HG02759 (cell line): ENCODE measurements at regions not wholly inside any gene's neighbourhood (a gene's known extent, or its start where the extent isn't known, plus 50 kb on each side); places are given as distances from the start of the nearest gene placed in this dataset.
"Not testable (repeated sequence)": the region's sequence is repeated elsewhere in the genome, so short reads cannot be mapped to it uniquely, and the experiment has no call there.

Experiments
- ATAC-seq: cut with Tn5 transposase; IDR thresholded peaks from one replicate; pipeline ENCODE4 v1.9.1; 2021; ENCODE audit warnings: mild to moderate bottlenecking, moderate library complexity; ENCODE audit not compliant: unreplicated experiment

GRCh38 chr1:60619581-60619980, 462.8 kb upstream of the NFIA start:
- ATAC-seq = no peak

- ATAC-seq = no peak
Measured at GRCh38 chr1:60615666-60616065, 466.7 kb upstream of the NFIA start.

GRCh38 chr1:60612790-60613189, 469.6 kb upstream of the NFIA start:
- ATAC-seq = no peak

DNA sequence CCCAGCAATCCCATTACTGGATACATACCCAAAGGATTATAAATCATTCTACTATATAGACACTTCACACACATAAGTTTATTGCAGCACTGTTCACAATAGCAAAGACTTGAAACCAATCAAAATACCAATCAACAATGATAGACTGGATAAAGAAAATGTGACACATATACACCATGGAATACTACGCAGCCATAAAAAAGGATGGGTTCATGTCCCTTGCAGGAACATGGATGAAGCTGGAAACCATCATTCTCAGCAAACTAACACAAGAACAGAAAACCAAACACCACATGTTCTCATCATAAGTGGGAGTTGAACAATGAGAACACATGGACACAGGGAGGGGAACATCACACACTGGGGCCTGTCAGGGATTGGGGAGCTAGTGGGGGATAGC, 475.4 kb upstream of the NFIA start:
- not testable (repeated sequence) for ATAC-seq

GRCh38 chr1:60600532-60600931, 481.8 kb upstream of the NFIA start:
- no peak for ATAC-seq

DNA sequence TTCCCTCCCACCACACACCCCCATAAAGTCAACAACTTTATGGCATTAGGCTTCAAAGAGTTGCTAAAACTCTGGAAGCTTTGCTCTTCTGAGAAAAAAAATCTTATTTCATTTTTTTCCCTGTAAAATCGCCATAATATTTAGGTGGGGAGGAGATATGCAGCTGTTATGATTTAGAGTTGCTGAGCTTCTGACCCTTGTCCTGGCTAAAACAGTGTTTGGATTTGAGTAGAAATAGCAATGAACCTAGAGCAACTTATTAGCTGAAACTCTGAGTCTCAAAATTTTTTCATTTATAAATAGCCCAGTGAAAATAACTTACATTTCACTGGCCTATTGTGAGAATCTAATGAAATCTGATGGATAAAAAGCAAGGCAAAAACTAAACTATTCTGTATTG, 482.8 kb upstream of the NFIA start:
- no peak for ATAC-seq

- no peak for ATAC-seq
Measured at GRCh38 chr1:60598041-60598910, 484.1 kb upstream of the NFIA start.

DNA sequence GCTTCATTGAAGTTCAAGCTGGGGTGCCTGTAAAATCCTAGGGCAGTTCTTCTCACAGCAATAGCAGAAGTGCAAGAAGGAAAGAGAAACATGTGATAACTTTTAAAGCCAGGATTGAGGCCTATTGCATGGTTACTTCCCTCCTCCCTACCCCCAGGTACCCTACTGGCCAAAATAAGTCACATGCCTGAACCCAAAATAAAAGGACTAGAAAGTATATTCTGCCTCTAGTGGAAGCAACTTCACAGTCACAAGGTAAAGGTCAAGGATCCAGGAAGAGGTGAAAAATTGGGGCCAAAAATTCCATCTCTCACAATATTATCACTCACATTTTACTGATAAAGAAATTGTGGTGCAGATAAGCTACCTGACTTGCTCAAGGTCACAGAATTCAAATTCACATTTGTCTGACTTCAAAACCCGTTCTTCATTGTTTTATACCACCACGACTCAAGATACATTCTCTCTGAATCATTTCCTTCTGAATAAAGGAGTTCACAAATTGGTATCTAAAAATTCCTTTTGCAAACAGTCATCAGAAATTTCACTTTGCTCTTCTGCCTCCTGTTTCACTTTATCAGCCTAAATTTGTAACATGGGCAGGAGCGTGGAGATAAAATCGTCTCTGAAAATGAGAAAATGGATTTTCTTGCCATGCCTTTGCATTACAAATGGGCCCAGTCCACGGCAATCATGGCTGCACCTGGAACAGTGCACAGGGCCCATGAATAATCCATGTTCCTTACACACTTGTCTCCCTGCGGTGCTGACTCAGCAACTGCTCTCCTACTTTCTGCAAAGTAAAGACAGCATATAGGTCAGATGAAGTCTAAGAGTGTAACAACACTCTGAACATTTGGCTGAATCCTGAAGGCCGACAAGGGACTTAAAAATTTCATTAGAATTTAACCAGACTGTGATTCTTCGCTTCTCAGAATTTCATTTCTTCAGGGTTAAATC, 485.3 kb upstream of the NFIA start:
- ATAC-seq = no peak

DNA sequence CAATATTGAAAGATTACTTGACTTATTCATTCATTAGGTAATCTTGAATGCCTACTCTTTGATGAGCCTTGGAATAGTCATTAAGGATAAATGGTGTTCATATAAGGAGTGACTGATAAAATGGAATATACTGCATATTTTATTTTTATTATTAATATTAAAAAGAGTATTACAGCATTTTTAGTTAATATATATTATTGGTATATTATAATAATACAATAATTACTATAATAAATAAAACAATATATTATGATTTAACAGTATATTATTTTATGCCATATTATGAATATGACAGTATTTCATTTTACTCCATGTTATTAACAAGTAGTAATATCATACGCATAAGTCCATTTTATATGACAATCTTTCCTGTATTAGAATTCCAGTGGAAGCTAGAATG, 490.8 kb upstream of the NFIA start:
- no peak for ATAC-seq

DNA sequence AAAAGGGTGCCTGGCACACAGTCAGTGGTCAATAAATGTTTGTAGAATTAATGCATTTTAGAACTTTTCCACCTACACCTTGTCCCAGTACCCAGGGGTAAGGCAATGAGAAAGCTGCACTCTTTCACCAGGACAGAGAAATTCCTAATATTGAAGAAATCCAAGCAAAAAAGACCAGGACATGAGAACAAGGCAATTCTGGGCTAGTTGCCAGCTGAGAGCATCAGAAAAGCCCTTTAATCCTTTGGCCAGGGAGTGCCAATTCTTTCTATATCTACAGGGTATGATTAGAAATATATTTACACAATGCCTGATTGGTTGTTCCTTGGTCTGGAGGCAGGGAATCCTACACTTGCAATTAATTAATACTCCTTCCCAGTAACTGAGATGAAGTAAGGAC, 492.4 kb upstream of the NFIA start:
- no peak for ATAC-seq

DNA sequence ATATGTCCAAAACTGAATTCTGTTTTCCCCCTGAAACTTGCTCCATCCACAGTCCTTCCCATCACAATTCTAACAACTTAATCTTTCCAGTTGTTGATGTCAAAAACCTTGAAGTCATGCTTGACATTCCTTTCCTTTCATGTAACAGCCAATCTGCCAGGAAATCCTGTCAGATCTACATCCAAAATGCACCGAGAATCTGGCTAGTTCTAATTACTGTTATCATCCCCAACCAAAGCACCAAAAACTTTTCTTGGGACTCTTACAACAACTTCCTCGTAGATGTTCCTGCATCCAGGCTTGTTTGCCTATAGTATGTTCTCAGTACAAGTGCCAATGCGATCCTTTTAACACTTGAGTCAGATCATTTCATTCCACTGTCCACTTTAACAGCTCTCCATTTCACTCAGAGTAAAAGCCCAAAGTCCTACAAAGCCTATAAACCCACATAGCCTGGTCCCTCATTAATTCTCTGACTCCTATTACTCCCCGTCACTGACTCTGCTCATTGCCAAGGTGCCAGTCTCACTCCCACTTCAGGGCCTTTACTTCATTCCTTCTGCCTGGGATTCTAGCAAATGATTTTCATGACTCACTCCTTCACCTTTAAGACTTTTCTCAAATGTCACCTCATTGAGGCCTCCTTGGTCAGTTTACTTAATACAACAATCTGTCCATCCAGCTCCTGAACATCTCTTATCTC, 493.2 kb upstream of the NFIA start:
- ATAC-seq = no peak

GRCh38 chr1:60584371-60584770, 498.0 kb upstream of the NFIA start:
- no peak for ATAC-seq

DNA sequence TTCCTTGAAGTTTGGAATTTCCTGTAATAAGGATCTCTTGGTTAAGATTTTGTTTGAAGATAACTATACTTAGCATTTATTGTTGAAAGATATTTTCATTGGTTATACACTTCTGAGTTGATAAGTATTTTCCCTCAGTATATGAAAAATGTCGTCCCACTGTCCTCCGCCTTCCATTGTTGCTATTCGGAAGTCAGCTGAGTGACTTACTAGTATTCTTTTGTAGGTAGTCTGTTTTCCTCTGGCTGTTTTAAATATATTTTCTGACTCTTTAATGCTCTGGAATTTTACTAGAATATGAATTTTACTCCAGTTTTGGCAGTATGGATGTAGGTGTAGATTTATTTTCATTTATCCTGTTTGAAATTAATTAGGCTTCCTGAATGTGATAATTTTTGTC, 498.7 kb upstream of the NFIA start:
- no peak for ATAC-seq

GRCh38 chr1:60581455-60582220, 500.7 kb upstream of the NFIA start:
- no peak for ATAC-seq

DNA sequence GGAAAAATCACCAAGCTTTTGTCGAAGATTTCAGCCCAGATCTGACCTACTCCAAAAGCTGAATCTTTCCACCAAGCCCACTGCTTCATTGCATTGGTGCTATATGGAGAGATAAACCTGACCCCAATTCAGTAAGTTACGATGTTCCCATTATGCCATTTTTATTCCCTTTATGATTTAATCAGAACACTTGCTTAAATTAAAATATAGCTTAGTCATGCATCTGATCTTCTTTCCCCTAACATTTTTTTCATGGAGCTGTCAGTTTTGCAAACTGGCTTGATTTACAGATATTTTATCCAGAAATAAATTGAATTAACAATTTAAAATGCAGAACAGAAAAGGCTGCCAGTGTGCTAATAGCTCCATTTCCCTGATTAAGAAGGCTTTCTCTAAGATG, 503.5 kb upstream of the C1orf87 start:
- ATAC-seq = no peak

DNA sequence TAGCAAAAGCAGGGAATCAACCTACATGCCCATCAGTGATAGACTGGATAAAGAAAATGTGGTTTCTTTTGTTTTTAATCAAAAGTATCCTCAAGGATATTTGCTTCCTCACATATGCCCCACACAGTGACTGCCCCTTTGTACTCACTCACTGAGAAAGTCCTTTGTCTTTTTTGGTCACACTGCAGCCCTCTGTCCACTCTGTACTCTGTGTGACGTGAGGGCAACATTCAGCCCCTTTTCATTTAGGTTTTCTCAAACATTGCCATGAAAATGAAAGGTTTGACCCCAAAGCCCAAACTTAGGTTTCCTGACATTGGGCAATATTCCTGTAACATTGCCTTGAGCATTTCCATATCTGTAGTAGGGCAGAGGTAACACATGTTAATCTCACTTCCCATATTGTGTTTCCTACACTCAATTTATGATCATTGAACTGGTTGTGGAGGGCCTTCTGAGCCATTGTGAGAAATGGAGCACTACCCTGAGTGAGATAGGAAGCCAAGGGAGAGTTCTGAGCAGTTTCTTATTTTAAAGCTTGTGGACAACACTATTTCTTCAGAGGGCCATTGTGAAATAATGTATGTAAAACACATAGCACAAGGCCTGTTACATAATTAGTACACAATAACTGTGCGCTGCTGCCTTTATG, 501.9 kb upstream of the C1orf87 start:
- no peak for ATAC-seq

DNA sequence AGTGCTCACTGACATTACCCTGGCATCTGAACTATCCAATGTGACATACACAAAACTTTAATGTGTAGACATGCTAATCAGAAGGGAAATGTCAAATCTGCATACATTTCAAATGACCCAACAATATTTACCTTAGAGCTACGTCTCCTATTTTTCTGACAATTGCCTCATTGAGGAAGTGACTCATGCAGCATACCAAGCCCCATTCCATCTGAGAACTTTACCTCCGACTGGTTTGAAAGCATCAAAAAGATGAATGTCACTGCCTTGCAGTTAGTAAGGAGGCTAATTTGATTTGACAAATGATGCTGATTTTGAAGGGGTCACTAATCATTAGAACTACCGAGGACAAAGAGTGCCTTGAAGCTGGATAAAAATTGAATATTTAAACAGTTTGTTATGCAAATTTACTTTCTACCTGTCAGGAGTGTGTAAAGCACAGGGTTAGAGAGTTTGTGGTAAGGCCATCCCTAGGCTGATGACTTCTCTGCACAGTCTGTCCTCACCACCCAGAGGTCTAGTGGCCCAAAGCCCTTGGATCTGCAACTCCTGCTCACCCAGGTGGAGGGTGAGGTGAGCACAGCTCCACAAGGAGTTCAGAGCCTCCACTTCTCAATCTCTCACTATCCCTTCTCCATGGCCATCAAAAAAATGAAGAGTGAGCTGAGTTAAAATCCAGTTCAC, 500.3 kb upstream of the C1orf87 start:
- no peak for ATAC-seq

- no peak for ATAC-seq
Measured at GRCh38 chr1:60573121-60573520, 499.6 kb upstream of the C1orf87 start.

DNA sequence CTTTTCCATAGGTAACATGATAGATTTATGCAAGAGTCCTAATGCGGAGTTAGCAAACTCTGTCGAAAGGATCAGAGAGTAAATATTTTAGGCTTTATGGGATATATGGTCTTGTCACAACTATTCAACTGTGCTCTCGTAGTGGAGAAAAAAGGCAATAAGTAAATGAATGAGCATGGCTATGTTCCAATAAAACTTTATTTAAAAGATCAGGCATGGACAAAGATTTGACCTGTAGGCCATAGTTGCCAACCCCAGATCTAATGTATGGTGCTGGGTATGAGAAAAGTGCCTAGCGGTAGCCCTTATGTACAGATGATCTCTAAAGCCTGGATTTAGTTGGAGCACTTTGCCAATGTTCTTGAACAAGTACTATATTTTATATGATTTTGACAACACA, 498.8 kb upstream of the C1orf87 start:
- no peak for ATAC-seq
